Ectodermal cell (in vitro differentiated cells): ENCODE measurements at regions not wholly inside any gene's neighbourhood (a gene's known extent, or its start where the extent isn't known, plus 50 kb on each side); places are given as distances from the start of the nearest gene placed in this dataset.
"Not testable (repeated sequence)": the region's sequence is repeated elsewhere in the genome, so short reads cannot be mapped to it uniquely, and the experiment has no call there.

Experiments
- H3K27ac ChIP-seq: 2 replicates; pipeline ENCODE4 v1.7.0; 2013; ENCODE audit warnings: mild to moderate bottlenecking, low read depth, low read length; ENCODE audit not compliant: insufficient read depth, poor library complexity, severe bottlenecking
- H3K27me3 ChIP-seq: 2 replicates; pipeline ENCODE4 v1.7.0; 2013; ENCODE audit warnings: mild to moderate bottlenecking, low read length; ENCODE audit not compliant: insufficient read depth, control insufficient read depth, poor library complexity, severe bottlenecking
- H3K36me3 ChIP-seq: one replicate; pipeline ENCODE4 v1.7.0; 2013; ENCODE audit warnings: low read length; ENCODE audit not compliant: control insufficient read depth, insufficient read depth
- H3K4me1 ChIP-seq: one replicate; pipeline ENCODE4 v1.7.0; 2013; ENCODE audit warnings: low read length; ENCODE audit not compliant: control insufficient read depth, insufficient read depth
- H3K4me3 ChIP-seq: 2 replicates; pipeline ENCODE4 v1.7.0; 2013; ENCODE audit warnings: low read depth, low read length, control low read depth; ENCODE audit not compliant: insufficient read depth
- H3K9me3 ChIP-seq: 2 replicates; pipeline ENCODE4 v1.7.0; 2013; ENCODE audit warnings: mild to moderate bottlenecking, low read length, moderate library complexity; ENCODE audit not compliant: control insufficient read depth
- WGBS, 2 experiments: methylation state at CpG; one replicate each; pipeline ENCODE4 v1.1.7; 2013; ENCODE audit warnings: missing lambda C conversion rate in 2 of 2; 5-methylcytosine and 5-hydroxymethylcytosine counted together

- H3K9me3 ChIP-seq, H3K4me1 ChIP-seq, H3K27ac ChIP-seq, H3K4me3 ChIP-seq, H3K27me3 ChIP-seq, H3K36me3 ChIP-seq: not testable (repeated sequence)
- WGBS, 2 experiments: 68 to 76% methylated on average over 2 of the region's 4 CpGs
Measured at GRCh38 chr2:111434608-111434939, 313.9 kb downstream of the BCL2L11 start.

GRCh38 chr2:111435553-111436310, 315.0 kb downstream of the BCL2L11 start:
- not testable (repeated sequence) for H3K27ac ChIP-seq, H3K27me3 ChIP-seq, H3K4me1 ChIP-seq, H3K4me3 ChIP-seq, H3K9me3 ChIP-seq, H3K36me3 ChIP-seq
- WGBS, 2 experiments: 84% methylated on average over 3 of the region's 11 CpGs

- not testable (repeated sequence) for H3K27me3 ChIP-seq, H3K9me3 ChIP-seq, H3K4me3 ChIP-seq, H3K4me1 ChIP-seq, H3K27ac ChIP-seq, H3K36me3 ChIP-seq
- no CpG with 5 or more reads among the region's 5 CpGs for WGBS, 2 experiments
Measured at GRCh38 chr2:111436411-111436810, 315.7 kb downstream of the BCL2L11 start.

GRCh38 chr2:111437288-111437990, 316.7 kb downstream of the BCL2L11 start:
- not testable (repeated sequence) for H3K36me3 ChIP-seq, H3K27me3 ChIP-seq, H3K4me3 ChIP-seq, H3K9me3 ChIP-seq, H3K4me1 ChIP-seq, H3K27ac ChIP-seq
- WGBS, 2 experiments: no CpG with 5 or more reads among the region's 7 CpGs

- 89 to 100% methylated on average over 1 of the region's 2 CpGs for WGBS, 2 experiments
- H3K9me3 ChIP-seq, H3K27me3 ChIP-seq, H3K36me3 ChIP-seq, H3K4me3 ChIP-seq, H3K27ac ChIP-seq, H3K4me1 ChIP-seq: not testable (repeated sequence)
Measured at GRCh38 chr2:111438161-111438560, 317.4 kb downstream of the BCL2L11 start.

- H3K36me3 ChIP-seq, H3K4me3 ChIP-seq, H3K27ac ChIP-seq, H3K4me1 ChIP-seq, H3K27me3 ChIP-seq, H3K9me3 ChIP-seq: not testable (repeated sequence)
- no CpG with 5 or more reads among the region's 6 CpGs for WGBS, 2 experiments
Measured at GRCh38 chr2:111439237-111439636, 318.5 kb downstream of the BCL2L11 start.

- H3K27me3 ChIP-seq, H3K4me1 ChIP-seq, H3K4me3 ChIP-seq, H3K27ac ChIP-seq, H3K9me3 ChIP-seq, H3K36me3 ChIP-seq: not testable (repeated sequence)
- no CpG with 5 or more reads among the region's 5 CpGs for WGBS, 2 experiments
Measured at GRCh38 chr2:111441614-111442013, 320.9 kb downstream of the BCL2L11 start.

GRCh38 chr2:111442767-111443454, 322.2 kb downstream of the BCL2L11 start:
- 60% methylated on average over 2 of the region's 8 CpGs; no CpG with 5 or more reads in 1 of the 2 experiments for WGBS, 2 experiments
- not testable (repeated sequence) for H3K9me3 ChIP-seq, H3K36me3 ChIP-seq, H3K4me1 ChIP-seq, H3K4me3 ChIP-seq, H3K27ac ChIP-seq, H3K27me3 ChIP-seq

GRCh38 chr2:111444516-111444915, 323.8 kb downstream of the BCL2L11 start:
- H3K36me3 ChIP-seq, H3K9me3 ChIP-seq, H3K27me3 ChIP-seq, H3K27ac ChIP-seq, H3K4me1 ChIP-seq, H3K4me3 ChIP-seq: not testable (repeated sequence)
- no CpG with 5 or more reads among the region's 2 CpGs for WGBS, 2 experiments

GRCh38 chr2:111445191-111445929, 324.6 kb downstream of the BCL2L11 start:
- no CpG with 5 or more reads among the region's 7 CpGs for WGBS, 2 experiments
- not testable (repeated sequence) for H3K9me3 ChIP-seq, H3K4me1 ChIP-seq, H3K27me3 ChIP-seq, H3K4me3 ChIP-seq, H3K27ac ChIP-seq, H3K36me3 ChIP-seq
